Kidney epithelial cell (primary cell): ENCODE measurements at regions not wholly inside any gene's neighbourhood (a gene's known extent, or its start where the extent isn't known, plus 50 kb on each side); places are given as distances from the start of the nearest gene placed in this dataset.
A peak's percentile ranks its signal among the peaks of the same experiment; 100 is the strongest.

Experiments used
- DNase-seq: peaks from one replicate; pipeline ENCODE4 v3.0.0-alpha.2; 2010; ENCODE audit warnings: low read depth
- H3K27me3 ChIP-seq: 2 replicates; pipeline ENCODE4 v1.6.0; 2011; ENCODE audit warnings: low read length; ENCODE audit not compliant: control insufficient read depth, insufficient read depth
- H3K36me3 ChIP-seq: 2 replicates; pipeline ENCODE4 v1.5.1; 2011; ENCODE audit warnings: low read length; ENCODE audit not compliant: control insufficient read depth, insufficient read depth
- H3K4me3 ChIP-seq: 2 replicates; pipeline ENCODE4 v1.5.1; 2011; ENCODE audit warnings: low read depth, mild to moderate bottlenecking, control low read depth, low read length
- TF ChIP-seq, protein P1 (sequence below): IDR thresholded peaks from 2 replicates; pipeline ENCODE4 v1.5.1; 2011; ENCODE audit warnings: mild to moderate bottlenecking, moderate library complexity, low read length, control low read depth, inconsistent platforms; ENCODE audit not compliant: insufficient read depth, poor library complexity, severe bottlenecking

- Histone ChIP-seq H3K4me3 (no peak overlapping the region), H3K27me3 (no peaks in the 10 kb centered on the region), H3K36me3 (no peaks in the 10 kb centered on the region)
- TF ChIP-seq, protein P1, sequence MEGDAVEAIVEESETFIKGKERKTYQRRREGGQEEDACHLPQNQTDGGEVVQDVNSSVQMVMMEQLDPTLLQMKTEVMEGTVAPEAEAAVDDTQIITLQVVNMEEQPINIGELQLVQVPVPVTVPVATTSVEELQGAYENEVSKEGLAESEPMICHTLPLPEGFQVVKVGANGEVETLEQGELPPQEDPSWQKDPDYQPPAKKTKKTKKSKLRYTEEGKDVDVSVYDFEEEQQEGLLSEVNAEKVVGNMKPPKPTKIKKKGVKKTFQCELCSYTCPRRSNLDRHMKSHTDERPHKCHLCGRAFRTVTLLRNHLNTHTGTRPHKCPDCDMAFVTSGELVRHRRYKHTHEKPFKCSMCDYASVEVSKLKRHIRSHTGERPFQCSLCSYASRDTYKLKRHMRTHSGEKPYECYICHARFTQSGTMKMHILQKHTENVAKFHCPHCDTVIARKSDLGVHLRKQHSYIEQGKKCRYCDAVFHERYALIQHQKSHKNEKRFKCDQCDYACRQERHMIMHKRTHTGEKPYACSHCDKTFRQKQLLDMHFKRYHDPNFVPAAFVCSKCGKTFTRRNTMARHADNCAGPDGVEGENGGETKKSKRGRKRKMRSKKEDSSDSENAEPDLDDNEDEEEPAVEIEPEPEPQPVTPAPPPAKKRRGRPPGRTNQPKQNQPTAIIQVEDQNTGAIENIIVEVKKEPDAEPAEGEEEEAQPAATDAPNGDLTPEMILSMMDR: no peak
- DNase-seq: no peak
These were observed 570.5 kb upstream of the SEMA3D start for GRCh38 chr7:85757348-85757747.

GRCh38 chr7:85750454-85750949 is 563.6 kb upstream of the SEMA3D start:
- TF ChIP-seq, protein P1: peak; percentile 83
- DNase-seq: no peak
- no peaks in the 10 kb centered on the region for H3K27me3 ChIP-seq
- H3K4me3 ChIP-seq: no peak overlapping the region
- H3K36me3 ChIP-seq: no peaks in the 10 kb centered on the region

GRCh38 chr7:85749696-85750453 is 563.0 kb upstream of the SEMA3D start:
- no peak for DNase-seq
- TF ChIP-seq, protein P1: no peak
- Histone ChIP-seq H3K27me3 (no peaks in the 10 kb centered on the region), H3K36me3 (no peaks in the 10 kb centered on the region), H3K4me3 (no peak overlapping the region)

GRCh38 chr7:85748861-85749260 is 562.0 kb upstream of the SEMA3D start:
- Histone ChIP-seq H3K36me3 (no peaks in the 10 kb centered on the region), H3K27me3 (no peaks in the 10 kb centered on the region), H3K4me3 (no peak overlapping the region)
- TF ChIP-seq, protein P1: no peak
- DNase-seq: no peak

DNA sequence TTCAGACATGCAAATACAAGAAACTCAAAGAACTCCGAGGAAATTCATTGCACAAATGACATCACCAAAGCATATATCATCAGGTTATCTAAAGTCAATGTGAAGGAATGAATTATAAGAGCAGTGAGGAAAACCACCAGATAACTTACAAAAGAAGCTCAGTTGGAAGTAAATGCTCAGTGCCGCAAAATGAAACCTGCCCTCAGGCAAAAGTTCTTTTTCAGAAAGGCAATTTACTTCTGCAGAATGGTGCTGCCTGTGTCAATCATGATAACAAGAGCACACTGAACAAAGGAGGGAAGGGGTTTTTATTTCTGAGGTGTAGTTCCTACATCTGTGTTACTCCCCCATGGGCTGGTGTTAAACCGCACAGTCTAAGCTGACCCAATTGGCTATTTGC is 550.6 kb upstream of the SEMA3D start:
- Histone ChIP-seq H3K4me3 (no peak overlapping the region), H3K36me3 (no peaks in the 10 kb centered on the region), H3K27me3 (no peaks in the 10 kb centered on the region)
- no peak for DNase-seq
- TF ChIP-seq, protein P1: no peak

DNA sequence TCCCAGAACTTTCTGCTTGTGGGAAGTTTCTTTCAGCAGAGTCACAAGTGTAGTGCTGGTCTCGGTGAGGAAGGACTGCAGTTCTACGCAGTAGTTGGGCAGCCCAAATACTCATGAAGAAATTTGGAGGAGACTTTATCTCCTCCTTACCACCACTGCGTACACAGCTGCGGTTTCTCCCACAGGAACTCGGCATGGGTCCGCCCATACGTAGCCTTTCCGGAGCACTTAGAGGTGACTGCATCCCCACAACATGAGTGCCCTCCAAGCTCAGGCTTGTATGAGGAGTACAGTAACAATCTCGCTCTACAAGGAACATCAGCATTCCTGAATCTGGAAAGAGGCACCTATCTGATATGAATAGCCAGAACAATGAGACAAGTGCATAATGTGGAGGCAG is 549.2 kb upstream of the SEMA3D start:
- TF ChIP-seq, protein P1: no peak
- Histone ChIP-seq H3K27me3 (no peaks in the 10 kb centered on the region), H3K36me3 (no peaks in the 10 kb centered on the region), H3K4me3 (no peak overlapping the region)
- DNase-seq: no peak
